SK-N-SH treated with all-trans-retinoic acid at 6 μM for 48 hours (cell line): ENCODE measurements at regions not wholly inside any gene's neighbourhood (a gene's known extent, or its start where the extent isn't known, plus 50 kb on each side); places are given as distances from the start of the nearest gene placed in this dataset.

Source experiments
- ARNTL ChIP-seq: fragments of 450-650 bp; formaldehyde crosslinking; IDR thresholded peaks from 2 replicates; pipeline ENCODE4 v1.5.0; 2020; ENCODE audit warnings: low read depth, mild to moderate bottlenecking, moderate library complexity, borderline replicate concordance
- CREB5 ChIP-seq: fragments of 250-450 bp; sonication (Bioruptor Pico); IDR thresholded peaks from 2 replicates; pipeline ENCODE4 v1.5.1; 2020; ENCODE audit warnings: low read depth, mild to moderate bottlenecking, moderate library complexity
- CSRNP3 ChIP-seq: fragments of 250-450 bp; sonication (Bioruptor Pico); IDR thresholded peaks from 2 replicates; pipeline ENCODE4 v1.5.1; 2021; ENCODE audit warnings: mild to moderate bottlenecking, moderate library complexity
- ESRRG ChIP-seq: fragments of 250-450 bp; sonication (Bioruptor Pico); IDR thresholded peaks from 2 replicates; pipeline ENCODE4 v1.6.1; 2021; ENCODE audit warnings: mild to moderate bottlenecking
- PPARA ChIP-seq: fragments of 250-450 bp; sonication (Bioruptor Pico); IDR thresholded peaks from 2 replicates; pipeline ENCODE4 v1.5.0; 2020; ENCODE audit warnings: mild to moderate bottlenecking, borderline replicate concordance
- RARB ChIP-seq: fragments of 250-450 bp; sonication (Bioruptor Pico); IDR thresholded peaks from 2 replicates; pipeline ENCODE4 v1.8.0; 2021; ENCODE audit warnings: mild to moderate bottlenecking, moderate library complexity
- SNAI2 ChIP-seq: fragments of 250-450 bp; sonication (Bioruptor Pico); IDR thresholded peaks from 2 replicates; pipeline ENCODE4 v1.5.0; 2020; ENCODE audit warnings: mild to moderate bottlenecking, moderate library complexity
- ZFP3 ChIP-seq: fragments of 250-450 bp; sonication (Bioruptor Pico); IDR thresholded peaks from 2 replicates; pipeline ENCODE4 v1.5.0; 2020; ENCODE audit warnings: mild to moderate bottlenecking, moderate library complexity
- ZNF8 ChIP-seq: fragments of 450-650 bp; formaldehyde crosslinking; IDR thresholded peaks from 2 replicates; pipeline ENCODE4 v1.5.0; 2020; ENCODE audit warnings: mild to moderate bottlenecking, moderate library complexity

DNA sequence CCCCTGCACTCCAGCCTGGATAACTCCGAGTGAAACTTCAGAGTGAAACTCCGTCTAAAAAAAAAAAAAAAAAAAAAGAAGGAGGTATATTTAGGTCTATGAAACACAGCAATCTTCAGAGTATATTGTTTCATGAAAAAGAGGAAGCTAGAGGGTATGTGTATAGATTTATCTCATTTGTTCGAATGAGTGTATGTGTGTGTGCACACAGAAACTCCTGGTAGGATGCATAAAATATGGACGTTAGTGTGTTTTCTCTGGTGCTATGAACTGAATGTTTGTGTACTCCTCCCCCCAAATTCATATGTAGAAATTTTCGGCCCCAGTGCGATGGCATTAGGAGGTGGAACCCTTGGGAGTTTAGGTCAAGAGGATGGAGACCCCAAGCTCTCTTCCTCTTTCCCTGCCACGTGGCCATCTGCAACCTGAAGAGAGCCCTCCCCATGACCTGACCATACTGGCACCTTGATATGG, 98.6 kb upstream of the KLF13 start:
- TF ChIP-seq CSRNP3 (CRISPR knock-in tag) (no peak), SNAI2 (CRISPR knock-in tag) (no peak), ZNF8 (CRISPR knock-in tag) (no peak), ZFP3 (CRISPR knock-in tag) (no peak), PPARA (CRISPR knock-in tag) (no peak), RARB (no peak), CREB5 (CRISPR knock-in tag) (no peak), ARNTL (no peak), ESRRG (CRISPR knock-in tag) (no peak)
